SK-N-MC (cell line): ENCODE measurements at regions not wholly inside any gene's neighbourhood (a gene's known extent, or its start where the extent isn't known, plus 50 kb on each side); places are given as distances from the start of the nearest gene placed in this dataset.

Experiments used
- EZH2 ChIP-seq: fragments of 200-600 bp; sonication (generic); IDR thresholded peaks from one replicate; pipeline ENCODE4 v1.6.1; 2017; ENCODE audit warnings: antibody characterized with exemption
- FOXP2 ChIP-seq: optimal IDR thresholded peaks from 2 replicates; pipeline ENCODE3; 2011; ENCODE audit warnings: mild to moderate bottlenecking, moderate library complexity; ENCODE audit not compliant: insufficient read depth; ENCODE audit errors: extremely low read length, control extremely low read depth
- POLR2AphosphoS5 ChIP-seq: IDR thresholded peaks from 2 replicates; pipeline ENCODE4 v1.6.1; 2012; ENCODE audit warnings: mild to moderate bottlenecking, low read depth, low read length, borderline replicate concordance

DNA sequence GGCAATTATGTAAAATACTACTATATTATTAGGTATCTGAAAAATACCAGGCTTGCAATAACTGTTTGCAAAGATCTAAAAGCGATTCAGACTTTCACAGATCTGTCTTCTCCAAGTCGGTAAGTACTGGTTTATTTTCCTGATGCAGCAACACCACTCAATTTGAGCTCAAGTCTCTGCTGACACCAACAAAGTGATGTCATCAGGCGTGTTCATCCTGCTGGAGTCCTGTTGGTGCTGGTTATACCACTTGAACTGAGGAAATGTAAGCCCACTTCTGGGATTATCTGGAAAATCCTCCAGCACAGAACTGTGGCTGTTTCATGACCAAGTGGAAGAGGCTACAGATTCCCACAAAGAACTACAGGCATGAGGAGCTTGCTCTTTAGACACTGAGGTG is 267.6 kb downstream of the BCL2 start:
- TF ChIP-seq EZH2 (no peak), FOXP2 (no peak), POLR2AphosphoS5 (no peak)
